ENCODE measurements at regions not wholly inside any gene's neighbourhood (a gene's known extent, or its start where the extent isn't known, plus 50 kb on each side); places are given as distances from the start of the nearest gene placed in this dataset.
A peak's percentile ranks its signal among the peaks of the same experiment; 100 is the strongest.

GRCh38 chr5:174872271-174872670, 147.9 kb downstream of the MSX2 start:
- Histone ChIP-seq H3K27me3 (peaks cover 0 to 9% (median 0%) of the 10 kb centered on the region in 3 donors), H3K9me3 (no peaks in the 10 kb centered on the region), H3K36me3 (no peaks in the 10 kb centered on the region), H3K4me1 (no peaks in the 10 kb centered on the region), H3K4me3 (no peak overlapping the region), H3K27ac (no peak overlapping the region)
- intact Hi-C loops (cut with DNase I; ENCODE audit: low total_unique reads), result no loop called here
- 44 to 62% (median 52%) methylated on average over 1 of the region's 1 CpG for WGBS, 5 donors
- no peak for DNase-seq
- TF ChIP-seq POLR2A (IDR thresholded peaks at IDR 0.05) (no peak), POLR2AphosphoS5 (IDR thresholded peaks at IDR 0.05) (no peak)

GRCh38 chr5:174852143-174852542, 127.8 kb downstream of the MSX2 start:
- 49 to 76% (median 64%) methylated on average over 5 of the region's 5 CpGs for WGBS, 5 donors
- TF ChIP-seq CTCF (IDR thresholded peaks at IDR 0.05) (no peak), POLR2AphosphoS5 (IDR thresholded peaks at IDR 0.05) (no peak), EP300 (IDR thresholded peaks at IDR 0.05) (no peak), POLR2A (IDR thresholded peaks at IDR 0.05) (no peak)
- H3K4me1 ChIP-seq, result no peaks in the 10 kb centered on the region
- H3K27ac ChIP-seq, result no peak overlapping the region
- no peaks in the 10 kb centered on the region for H3K36me3 ChIP-seq
- H3K9me3 ChIP-seq, result no peaks in the 10 kb centered on the region
- peak in 1 of 2 donors; percentile 6 for DNase-seq
- H3K4me3 ChIP-seq, result no peak overlapping the region
- H3K27me3 ChIP-seq, result no peaks in the 10 kb centered on the region
- intact Hi-C loops (cut with DNase I; ENCODE audit: low total_unique reads), result no loop called here

GRCh38 chr5:174850565-174851169, 126.3 kb downstream of the MSX2 start:
- Histone ChIP-seq H3K9me3 (no peaks in the 10 kb centered on the region), H3K4me1 (no peaks in the 10 kb centered on the region), H3K27ac (no peak overlapping the region), H3K27me3 (no peaks in the 10 kb centered on the region), H3K4me3 (no peak overlapping the region), H3K36me3 (no peaks in the 10 kb centered on the region)
- TF ChIP-seq CTCF (IDR thresholded peaks at IDR 0.05) (no peak), POLR2AphosphoS5 (IDR thresholded peaks at IDR 0.05) (no peak), POLR2A (IDR thresholded peaks at IDR 0.05) (no peak), EP300 (IDR thresholded peaks at IDR 0.05) (no peak)
- DNase-seq, result no peak
- 44 to 56% (median 50%) methylated on average over 4 of the region's 4 CpGs for WGBS, 5 donors
- intact Hi-C loops (cut with DNase I; ENCODE audit: low total_unique reads), result no loop called here

GRCh38 chr5:174849426-174849825, 125.0 kb downstream of the MSX2 start:
- no peak for DNase-seq
- no peaks in the 10 kb centered on the region for H3K36me3 ChIP-seq
- H3K4me1 ChIP-seq, result peaks cover 0 to 4% (median 0%) of the 10 kb centered on the region in 4 donors
- H3K27me3 ChIP-seq, result no peaks in the 10 kb centered on the region
- H3K9me3 ChIP-seq, result no peaks in the 10 kb centered on the region
- no peak for TF ChIP-seq CTCF (IDR thresholded peaks at IDR 0.05)
- no peak for TF ChIP-seq POLR2AphosphoS5 (IDR thresholded peaks at IDR 0.05)
- no peak for TF ChIP-seq POLR2A (IDR thresholded peaks at IDR 0.05)
- no peak for TF ChIP-seq EP300 (IDR thresholded peaks at IDR 0.05)
- H3K4me3 ChIP-seq, result no peak overlapping the region
- no peak overlapping the region for H3K27ac ChIP-seq
- 69 to 73% (median 71%) methylated on average over 7 of the region's 7 CpGs for WGBS, 5 donors
- intact Hi-C loops (cut with DNase I; ENCODE audit: low total_unique reads), result no loop called here

GRCh38 chr5:174844971-174845370, 120.6 kb downstream of the MSX2 start:
- H3K4me1 ChIP-seq, result peaks cover 0 to 4% (median 0%) of the 10 kb centered on the region in 4 donors
- no peak for DNase-seq
- TF ChIP-seq EP300 (IDR thresholded peaks at IDR 0.05) (no peak), POLR2A (IDR thresholded peaks at IDR 0.05) (no peak), CTCF (IDR thresholded peaks at IDR 0.05) (no peak), POLR2AphosphoS5 (IDR thresholded peaks at IDR 0.05) (no peak)
- no peak overlapping the region for H3K4me3 ChIP-seq
- no peaks in the 10 kb centered on the region for H3K9me3 ChIP-seq
- no peak overlapping the region for H3K27ac ChIP-seq
- 59 to 85% (median 64%) methylated on average over 3 of the region's 3 CpGs for WGBS, 5 donors
- intact Hi-C loops (cut with DNase I; ENCODE audit: low total_unique reads), result no loop called here
- peaks cover 0 to 7% (median 0%) of the 10 kb centered on the region in 3 donors for H3K27me3 ChIP-seq
- no peaks in the 10 kb centered on the region for H3K36me3 ChIP-seq
